GM18870 (cell line): ENCODE measurements at regions not wholly inside any gene's neighbourhood (a gene's known extent, or its start where the extent isn't known, plus 50 kb on each side); places are given as distances from the start of the nearest gene placed in this dataset.

Experiments used
- ATAC-seq: cut with Tn5 transposase; IDR thresholded peaks from one replicate; pipeline ENCODE4 v1.9.1; 2021; ENCODE audit warnings: moderate library complexity; ENCODE audit not compliant: unreplicated experiment

DNA sequence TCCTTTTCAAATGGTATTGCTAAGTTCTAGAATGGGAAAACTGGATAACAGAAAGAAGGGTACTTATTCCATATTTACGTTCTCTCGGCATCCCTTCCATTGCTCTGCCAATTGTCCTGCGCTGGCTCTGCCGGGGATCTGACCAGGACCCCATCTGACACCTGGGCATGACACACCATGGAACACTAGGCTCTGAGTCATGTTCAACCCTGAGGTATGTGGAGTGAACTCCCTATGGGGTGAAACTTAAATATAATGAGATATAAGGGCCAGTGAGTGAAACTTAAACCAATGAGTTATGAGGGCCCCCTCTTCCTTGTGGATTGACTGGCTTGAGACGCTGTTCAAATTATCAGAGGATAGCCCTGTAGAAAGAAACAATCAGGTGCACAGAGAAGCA lies 55.1 kb upstream of the ZEB1 start:
- no peak for ATAC-seq

DNA sequence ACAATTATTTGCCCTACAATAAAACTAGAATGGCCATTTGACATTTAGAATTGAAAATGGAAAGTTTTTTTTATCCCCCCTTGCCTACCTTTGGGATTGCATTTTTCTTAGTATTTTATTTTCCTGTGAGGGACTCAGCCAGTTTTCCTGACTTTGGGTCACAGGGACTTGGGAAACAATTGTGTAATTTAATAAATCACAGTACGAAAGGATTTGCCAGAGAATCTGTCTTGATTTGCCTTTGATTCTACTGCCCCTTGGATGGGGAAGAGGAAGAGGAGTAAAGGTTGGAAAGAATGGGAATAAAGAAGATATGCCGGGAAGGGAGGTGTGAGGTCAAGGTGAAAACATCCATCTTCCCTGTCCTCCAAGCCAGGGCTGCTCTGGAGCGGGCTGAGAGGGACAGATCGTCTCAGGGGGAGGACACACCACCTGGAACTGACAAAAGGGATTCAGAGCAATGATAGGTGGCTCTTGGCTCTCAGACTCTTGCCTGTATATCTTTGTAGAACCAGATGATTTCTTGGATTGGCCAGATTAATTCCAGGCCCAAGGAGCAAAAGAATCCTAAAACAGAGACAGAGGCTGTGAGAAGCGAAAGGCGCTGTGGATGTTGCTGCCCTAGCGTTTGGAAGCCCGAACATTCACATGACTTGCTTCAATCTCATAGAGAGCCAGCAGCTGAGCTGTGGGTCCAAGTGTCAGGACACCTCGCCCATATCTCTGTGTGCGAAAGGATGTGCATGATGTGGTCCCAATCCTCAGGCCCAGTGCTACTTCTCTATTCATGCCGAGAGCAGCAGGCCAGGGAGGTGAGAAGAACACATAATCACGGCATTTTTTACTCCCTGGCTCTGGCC lies 50.3 kb upstream of the ZEB1 start:
- no peak for ATAC-seq
